Large intestine (tissue), 3 donors: ENCODE measurements at regions not wholly inside any gene's neighbourhood (a gene's known extent, or its start where the extent isn't known, plus 50 kb on each side); places are given as distances from the start of the nearest gene placed in this dataset.
"Not testable (repeated sequence)": the region's sequence is repeated elsewhere in the genome, so short reads cannot be mapped to it uniquely, and the experiment has no call there.

Source experiments
- DNase-seq, 2 donors: peaks; one replicate each; pipeline versions ENCODE4 v3.0.0 to v3.0.0-alpha.2; 2013
- H3K27ac ChIP-seq: one replicate; pipeline ENCODE4 v1.5.1; 2013; ENCODE audit warnings: low read length
- H3K27me3 ChIP-seq: 2 replicates; pipeline ENCODE4 v1.6.1; 2013; ENCODE audit warnings: low read length; ENCODE audit not compliant: control insufficient read depth, insufficient read depth
- H3K36me3 ChIP-seq: 2 replicates; pipeline ENCODE4 v1.6.1; 2013; ENCODE audit warnings: low read length; ENCODE audit not compliant: control insufficient read depth, insufficient read depth
- H3K4me1 ChIP-seq: one replicate; pipeline ENCODE4 v1.6.1; 2013; ENCODE audit warnings: low read length; ENCODE audit not compliant: control insufficient read depth, insufficient read depth
- H3K4me3 ChIP-seq: one replicate; pipeline ENCODE4 v1.5.1; 2013; ENCODE audit warnings: low read length
- H3K9me3 ChIP-seq: one replicate; pipeline ENCODE4 v1.6.1; 2013; ENCODE audit warnings: mild to moderate bottlenecking, low read depth, low read length, moderate library complexity; ENCODE audit not compliant: control insufficient read depth
- WGBS: methylation state at CpG from one replicate; pipeline ENCODE4 v1.1.5; 2013; ENCODE audit warnings: low lambda C conversion rate; ENCODE audit not compliant: insufficient coverage; 5-methylcytosine and 5-hydroxymethylcytosine counted together

- Histone ChIP-seq H3K27ac (no peak overlapping the region), H3K27me3 (peaks cover 3% of the 10 kb centered on the region), H3K4me1 (no peaks in the 10 kb centered on the region), H3K36me3 (no peaks in the 10 kb centered on the region), H3K4me3 (no peak overlapping the region), H3K9me3 (no peaks in the 10 kb centered on the region)
- DNase-seq = no peak
- no CpG with 5 or more reads among the region's 2 CpGs for WGBS
Observed at GRCh38 chr10:76769161-76769560, 868.4 kb downstream of the KCNMA1 start.

DNA sequence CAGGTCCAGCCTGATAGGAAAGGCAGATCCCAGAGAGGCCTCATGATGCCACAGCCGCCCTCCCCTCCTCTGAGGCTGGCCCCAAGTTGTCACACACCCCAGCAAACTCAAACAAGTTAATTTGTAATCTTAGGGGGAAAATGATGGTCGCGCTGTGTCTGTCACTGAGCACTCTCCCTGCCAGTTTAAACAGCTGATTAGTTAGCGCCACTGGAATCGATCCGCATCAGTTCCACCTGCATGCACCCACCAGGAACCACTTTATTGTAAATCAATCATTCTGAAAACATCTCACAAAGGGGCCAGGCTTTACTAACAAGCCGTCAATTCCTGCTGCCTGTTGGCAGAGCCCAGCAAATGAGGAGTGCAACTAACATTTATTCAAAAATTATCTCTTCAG is 870.9 kb downstream of the KCNMA1 start:
- no peak overlapping the region for H3K4me3 ChIP-seq
- H3K27me3 ChIP-seq = peaks cover 3% of the 10 kb centered on the region
- no peak overlapping the region for H3K27ac ChIP-seq
- DNase-seq = no peak
- WGBS = no CpG with 5 or more reads among the region's 7 CpGs
- no peaks in the 10 kb centered on the region for H3K36me3 ChIP-seq
- no peaks in the 10 kb centered on the region for H3K4me1 ChIP-seq
- H3K9me3 ChIP-seq = no peaks in the 10 kb centered on the region

DNA sequence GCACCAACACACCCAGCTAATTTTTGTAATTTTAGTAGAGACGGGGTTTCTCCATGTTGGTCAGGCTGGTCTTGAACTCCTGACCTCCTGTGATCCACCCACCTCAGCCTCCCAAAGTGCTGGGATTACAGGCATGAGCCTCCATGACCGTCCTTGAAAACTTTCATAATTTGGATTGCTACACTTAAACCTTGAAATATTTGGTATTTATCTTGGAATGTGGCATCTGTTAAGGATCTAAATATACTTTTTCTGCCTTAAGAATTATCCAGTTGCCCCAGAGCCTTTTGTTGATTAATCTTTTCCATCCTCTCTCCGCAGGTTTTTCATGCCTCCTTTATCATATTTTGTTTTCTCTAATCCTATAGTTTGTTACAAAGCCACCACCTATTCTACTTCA is 872.7 kb downstream of the KCNMA1 start:
- not testable (repeated sequence) for DNase-seq, H3K36me3 ChIP-seq
- 90% methylated on average over 1 of the region's 3 CpGs for whole genome bisulfite sequencing

DNA sequence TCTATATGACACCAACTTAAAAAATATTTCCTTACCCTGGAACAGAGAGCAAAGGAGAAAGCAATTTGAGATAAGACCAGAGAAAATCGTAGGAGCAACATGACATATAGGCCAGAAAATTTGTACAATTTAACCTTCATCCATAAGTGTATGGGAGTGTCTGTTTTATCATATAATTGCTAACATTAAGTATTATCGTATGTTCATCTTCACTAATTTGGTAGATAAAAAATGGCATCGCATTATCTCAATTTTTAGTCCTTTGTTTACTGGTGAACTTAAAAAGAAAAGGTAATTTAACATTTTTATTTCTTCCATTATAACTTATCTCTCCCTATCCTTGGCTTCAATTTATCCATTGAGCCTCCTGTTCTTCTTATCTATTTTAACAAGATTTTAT is 873.4 kb downstream of the KCNMA1 start:
- no peak for DNase-seq
- Histone ChIP-seq H3K27ac (no peak overlapping the region), H3K27me3 (peaks cover 3% of the 10 kb centered on the region), H3K36me3 (no peaks in the 10 kb centered on the region), H3K9me3 (no peaks in the 10 kb centered on the region), H3K4me1 (no peaks in the 10 kb centered on the region), H3K4me3 (no peak overlapping the region)
- 67% methylated on average over 3 of the region's 3 CpGs for WGBS

More for the DNA sequence above, 872.7 kb downstream of the KCNMA1 start:
- not testable (repeated sequence) for H3K4me3 ChIP-seq, H3K27ac ChIP-seq, H3K27me3 ChIP-seq, H3K4me1 ChIP-seq, H3K9me3 ChIP-seq

GRCh38 chr10:76763376-76763775 is 874.2 kb downstream of the KCNMA1 start:
- Histone ChIP-seq H3K4me3 (no peak overlapping the region), H3K9me3 (no peaks in the 10 kb centered on the region), H3K27ac (no peak overlapping the region), H3K36me3 (no peaks in the 10 kb centered on the region), H3K27me3 (peaks cover 3% of the 10 kb centered on the region), H3K4me1 (no peaks in the 10 kb centered on the region)
- 40% methylated on average over 1 of the region's 1 CpG for WGBS
- DNase-seq = no peak

- H3K4me1 ChIP-seq = no peaks in the 10 kb centered on the region
- H3K4me3 ChIP-seq = no peak overlapping the region
Observed at GRCh38 chr10:76759681-76760080, 877.9 kb downstream of the KCNMA1 start.

GRCh38 chr10:76743169-76743568 is 894.4 kb downstream of the KCNMA1 start:
- Histone ChIP-seq H3K27me3 (no peaks in the 10 kb centered on the region), H3K4me1 (no peaks in the 10 kb centered on the region), H3K27ac (no peak overlapping the region), H3K36me3 (no peaks in the 10 kb centered on the region), H3K4me3 (no peak overlapping the region), H3K9me3 (no peaks in the 10 kb centered on the region)
- 77% methylated on average over 2 of the region's 3 CpGs for WGBS
- DNase-seq = no peak

More at GRCh38 chr10:76759681-76760080, 877.9 kb downstream of the KCNMA1 start:
- Histone ChIP-seq H3K9me3 (no peaks in the 10 kb centered on the region), H3K27ac (no peak overlapping the region), H3K27me3 (no peaks in the 10 kb centered on the region), H3K36me3 (no peaks in the 10 kb centered on the region)
- 100% methylated on average over 1 of the region's 3 CpGs for WGBS
- DNase-seq = no peak

DNA sequence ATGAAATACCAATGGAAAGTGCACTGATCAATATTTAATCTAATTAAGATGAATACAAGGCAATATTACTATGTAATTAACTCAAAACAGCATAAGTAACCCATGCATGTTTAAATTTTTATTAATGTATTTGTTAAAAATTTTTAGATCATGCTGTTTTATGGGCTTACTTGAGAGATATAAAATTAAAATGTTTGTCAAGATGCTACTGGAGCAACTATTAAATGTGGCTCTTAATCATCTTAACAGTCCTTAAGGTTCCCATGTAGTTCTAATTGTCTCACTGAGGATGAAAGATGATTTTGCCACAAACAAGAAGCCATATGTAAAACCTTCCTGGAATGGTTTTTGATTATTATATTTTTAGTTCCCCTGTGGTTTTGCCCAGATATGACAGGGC is 897.1 kb downstream of the KCNMA1 start:
- DNase-seq = no peak
- Histone ChIP-seq H3K4me3 (no peak overlapping the region), H3K27ac (no peak overlapping the region), H3K27me3 (no peaks in the 10 kb centered on the region), H3K4me1 (no peaks in the 10 kb centered on the region), H3K9me3 (no peaks in the 10 kb centered on the region), H3K36me3 (no peaks in the 10 kb centered on the region)

DNA sequence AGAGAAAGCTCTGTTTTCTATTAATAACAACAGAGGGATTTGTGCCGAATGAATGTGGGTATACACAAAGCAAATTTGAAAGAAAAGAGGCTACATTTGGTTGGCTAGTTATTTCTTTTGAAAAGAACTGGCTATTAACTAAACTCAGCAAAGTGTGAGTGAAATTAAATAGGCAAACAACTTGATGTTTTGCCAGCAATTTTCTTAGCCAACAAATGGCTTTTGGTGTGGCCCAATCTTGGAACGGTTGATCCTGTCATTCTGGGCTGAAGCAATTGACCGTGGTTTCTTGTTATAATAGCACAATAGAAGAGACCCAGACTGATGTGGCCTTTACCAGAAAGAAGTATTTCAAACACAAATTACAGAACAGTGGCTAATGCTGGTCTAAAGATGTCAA is 898.6 kb downstream of the KCNMA1 start:
- 91% methylated on average over 1 of the region's 3 CpGs for WGBS
- no peaks in the 10 kb centered on the region for H3K4me1 ChIP-seq
- no peak for DNase-seq

DNA sequence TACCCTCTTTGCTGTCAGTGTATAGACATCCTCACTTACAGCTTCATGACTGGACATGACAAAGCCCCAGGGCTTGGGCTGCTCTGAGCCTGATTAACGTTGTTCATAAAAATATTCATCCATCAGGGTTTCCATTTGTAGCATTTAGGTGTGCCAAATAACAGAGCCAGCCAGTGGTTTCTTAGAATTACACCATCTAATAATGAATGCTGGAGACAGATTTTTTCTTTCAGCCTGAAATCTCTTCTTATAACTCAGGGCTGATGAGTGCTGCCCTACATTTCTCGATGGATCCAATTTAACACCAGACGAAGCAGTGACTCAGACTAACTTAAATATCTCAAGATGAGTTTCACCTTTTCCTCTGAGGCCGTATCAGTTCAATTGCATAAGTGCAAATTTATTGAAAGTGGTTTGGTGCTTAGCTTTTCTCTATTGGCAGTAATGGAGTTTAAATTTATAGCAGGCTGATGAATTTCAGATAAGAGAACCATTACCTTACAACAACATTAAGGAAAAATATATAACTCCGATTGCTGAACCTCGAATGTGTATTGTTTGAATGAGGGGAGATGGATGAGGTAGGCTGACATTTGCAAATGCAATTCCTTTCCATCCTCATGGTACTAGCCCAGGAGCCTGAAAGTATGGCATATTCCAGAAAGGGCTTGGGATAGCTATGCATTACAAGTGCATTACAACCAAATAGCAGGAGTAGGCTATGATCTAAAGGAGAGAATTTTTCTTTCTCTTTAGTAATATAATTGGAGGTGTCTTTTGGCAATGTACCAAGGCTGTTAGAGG is 900.6 kb downstream of the KCNMA1 start:
- no peaks in the 10 kb centered on the region for H3K4me1 ChIP-seq
- WGBS = 80% methylated on average over 2 of the region's 6 CpGs
- no peak overlapping the region for H3K4me3 ChIP-seq
- H3K27me3 ChIP-seq = no peaks in the 10 kb centered on the region
- H3K36me3 ChIP-seq = no peaks in the 10 kb centered on the region
- no peak overlapping the region for H3K27ac ChIP-seq
- no peaks in the 10 kb centered on the region for H3K9me3 ChIP-seq
- no peak for DNase-seq

More for the DNA sequence above, 898.6 kb downstream of the KCNMA1 start:
- Histone ChIP-seq H3K4me3 (no peak overlapping the region), H3K27me3 (no peaks in the 10 kb centered on the region), H3K9me3 (no peaks in the 10 kb centered on the region), H3K27ac (no peak overlapping the region), H3K36me3 (no peaks in the 10 kb centered on the region)

GRCh38 chr10:76736392-76736791 is 901.2 kb downstream of the KCNMA1 start:
- WGBS = 80% methylated on average over 1 of the region's 4 CpGs
- H3K4me3 ChIP-seq = no peak overlapping the region
- H3K27ac ChIP-seq = no peak overlapping the region
- no peaks in the 10 kb centered on the region for H3K9me3 ChIP-seq
- DNase-seq = no peak
- no peaks in the 10 kb centered on the region for H3K4me1 ChIP-seq
- no peaks in the 10 kb centered on the region for H3K36me3 ChIP-seq
- H3K27me3 ChIP-seq = no peaks in the 10 kb centered on the region
